Activated CD4-positive, alpha-beta memory T cell treated with anti-CD3 and anti-CD28 coated beads for 36 hours (primary cell): ENCODE measurements at regions not wholly inside any gene's neighbourhood (a gene's known extent, or its start where the extent isn't known, plus 50 kb on each side); places are given as distances from the start of the nearest gene placed in this dataset.
"Not testable (repeated sequence)": the region's sequence is repeated elsewhere in the genome, so short reads cannot be mapped to it uniquely, and the experiment has no call there.

ENCODE experiments used
- CTCF ChIA-PET: fragments of 350-600 bp; sonication (Branson Sonifier 250); formaldehyde crosslinking; loops from one replicate; lab custom pipeline; 2021; ENCODE audit warnings: antibody characterized with exemption, inconsistent platforms; lab: Charles Lee
- POLR2A ChIA-PET: fragments of 350-600 bp; sonication (Branson Sonifier 250); formaldehyde crosslinking; loops from one replicate; lab custom pipeline; 2021; ENCODE audit warnings: antibody characterized with exemption; lab: Charles Lee
- DNase-seq: peaks from one replicate; pipeline ENCODE4 v3.0.0-alpha.2; 2020
- H3K27ac Mint-ChIP-seq: one replicate; pipeline ENCODE4 v1.8.0; 2021; ENCODE audit warnings: mixed read lengths
- H3K27me3 Mint-ChIP-seq: one replicate; pipeline ENCODE4 v1.8.0; 2021; ENCODE audit warnings: mixed read lengths
- H3K36me3 Mint-ChIP-seq: one replicate; pipeline ENCODE4 v1.8.0; 2021; ENCODE audit warnings: mixed read lengths
- H3K4me1 Mint-ChIP-seq: one replicate; pipeline ENCODE4 v1.8.0; 2021; ENCODE audit warnings: low read depth, mixed read lengths
- H3K4me3 Mint-ChIP-seq: one replicate; pipeline ENCODE4 v1.8.0; 2021; ENCODE audit warnings: mild to moderate bottlenecking, mixed read lengths
- H3K9me3 Mint-ChIP-seq: one replicate; pipeline ENCODE4 v1.8.0; 2021; ENCODE audit warnings: mixed read lengths
- intact Hi-C: fragments of 100-400 bp; cut with micrococcal nuclease; formaldehyde crosslinking; loops from one replicate; pipeline ENCODE4 v1.15.1; 2023

DNA sequence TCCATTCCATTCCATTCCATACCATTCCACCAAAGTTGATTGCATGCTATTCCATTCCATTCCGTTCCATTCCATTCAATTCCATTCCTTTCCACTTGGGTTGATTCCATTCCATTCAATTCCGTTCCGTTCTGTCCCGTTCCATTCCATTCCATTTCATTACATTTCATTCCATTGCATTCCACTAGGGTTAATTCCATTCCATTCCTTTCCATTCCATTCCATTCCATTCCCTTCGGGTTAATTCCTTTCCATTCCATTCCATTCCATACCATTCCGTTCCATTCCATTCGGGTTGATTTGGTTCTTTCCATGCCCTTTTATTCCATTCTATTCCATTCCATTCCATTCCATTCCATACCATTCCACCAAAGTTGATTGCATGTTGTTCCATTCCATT lies 131.9 kb downstream of the CWH43 start:
- intact Hi-C loops, H3K4me3 Mint-ChIP-seq, CTCF ChIA-PET, H3K27me3 Mint-ChIP-seq, POLR2A ChIA-PET, H3K4me1 Mint-ChIP-seq, H3K27ac Mint-ChIP-seq, DNase-seq: not testable (repeated sequence)
- Mint-ChIP-seq H3K36me3 (peaks cover 30% of the 10 kb centered on the region), H3K9me3 (peaks cover 67% of the 10 kb centered on the region)

DNA sequence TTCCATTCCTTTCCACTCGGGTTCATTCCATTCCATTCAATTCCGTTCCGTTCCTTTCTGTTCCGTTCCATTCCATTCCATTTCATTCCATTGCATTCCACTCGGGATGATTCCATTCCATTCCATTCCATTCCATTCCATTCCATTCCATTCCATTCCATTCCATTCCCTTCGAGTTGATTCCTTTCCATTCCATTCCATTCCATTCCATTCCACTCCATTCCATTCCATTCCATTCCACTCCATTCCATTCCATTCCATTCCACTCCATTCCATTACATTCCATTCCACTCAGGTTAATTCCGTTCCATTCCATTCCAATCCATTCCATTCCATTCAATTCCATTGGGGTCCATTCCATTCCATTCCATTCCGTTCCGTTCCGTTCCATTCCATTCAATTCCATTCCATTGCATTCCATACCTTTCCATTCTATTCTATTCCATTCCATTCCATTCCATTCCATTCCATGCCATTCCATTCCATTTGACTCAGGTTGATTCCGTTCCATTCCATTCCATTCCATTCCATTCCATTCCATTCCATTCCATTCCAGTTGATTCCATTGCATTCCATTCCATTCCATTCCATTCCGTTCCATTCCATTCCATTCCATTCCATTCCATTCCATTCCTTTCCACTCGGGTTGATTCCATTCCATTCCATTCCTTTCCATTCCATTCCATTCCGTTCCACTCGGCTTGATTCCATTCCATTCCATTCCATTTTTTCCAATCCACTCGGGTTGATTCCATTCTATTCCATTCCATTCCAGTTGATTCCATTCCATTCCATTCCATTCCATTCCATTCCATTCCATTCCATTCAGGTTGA lies 132.5 kb downstream of the CWH43 start:
- CTCF ChIA-PET, POLR2A ChIA-PET, DNase-seq, intact Hi-C loops, H3K27ac Mint-ChIP-seq, H3K4me3 Mint-ChIP-seq, H3K27me3 Mint-ChIP-seq, H3K4me1 Mint-ChIP-seq: not testable (repeated sequence)
- peaks cover 62% of the 10 kb centered on the region for H3K9me3 Mint-ChIP-seq
- peaks cover 29% of the 10 kb centered on the region for H3K36me3 Mint-ChIP-seq

- DNase-seq, H3K27me3 Mint-ChIP-seq, H3K4me3 Mint-ChIP-seq, POLR2A ChIA-PET, intact Hi-C loops, H3K4me1 Mint-ChIP-seq, CTCF ChIA-PET, H3K27ac Mint-ChIP-seq: not testable (repeated sequence)
- peaks cover 58% of the 10 kb centered on the region for H3K9me3 Mint-ChIP-seq
- H3K36me3 Mint-ChIP-seq: peaks cover 28% of the 10 kb centered on the region
Measured at GRCh38 chr4:49119345-49119744, 133.3 kb downstream of the CWH43 start.

DNA sequence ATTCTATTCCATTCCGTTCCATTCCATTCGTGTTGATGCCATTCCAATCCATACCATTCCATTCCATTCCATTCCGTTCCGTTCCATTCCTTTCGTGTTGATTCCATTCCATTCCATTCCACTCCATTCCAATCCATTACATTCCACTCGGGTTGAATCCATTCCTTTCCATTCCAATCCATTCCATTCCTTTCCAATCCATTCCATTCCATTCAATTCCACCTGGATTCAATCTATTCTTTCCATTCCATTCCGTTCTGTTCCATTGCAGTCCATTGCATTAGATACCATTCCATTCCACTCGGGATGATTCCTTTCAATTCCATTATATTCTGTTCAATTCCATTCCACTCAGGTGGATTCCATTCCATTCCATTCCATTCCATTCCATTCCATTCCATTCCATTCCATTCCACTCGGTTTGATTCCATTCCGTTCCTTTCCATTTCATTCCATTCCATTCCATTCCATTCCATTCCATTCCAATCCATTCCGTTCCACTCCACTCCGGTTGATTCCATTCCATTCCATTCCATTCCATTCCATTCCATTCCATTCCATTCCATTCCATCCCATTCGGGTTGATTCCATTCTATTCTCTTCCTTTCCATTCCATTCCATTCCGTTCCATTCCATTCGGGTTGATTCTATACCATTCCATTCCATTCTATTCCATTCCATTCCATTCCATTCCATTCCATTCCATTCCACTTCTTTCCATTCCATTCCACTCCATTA lies 134.1 kb downstream of the CWH43 start:
- H3K27me3 Mint-ChIP-seq, H3K4me3 Mint-ChIP-seq, intact Hi-C loops, H3K4me1 Mint-ChIP-seq, DNase-seq, H3K27ac Mint-ChIP-seq, POLR2A ChIA-PET, CTCF ChIA-PET: not testable (repeated sequence)
- Mint-ChIP-seq H3K9me3 (peaks cover 49% of the 10 kb centered on the region), H3K36me3 (peaks cover 25% of the 10 kb centered on the region)

DNA sequence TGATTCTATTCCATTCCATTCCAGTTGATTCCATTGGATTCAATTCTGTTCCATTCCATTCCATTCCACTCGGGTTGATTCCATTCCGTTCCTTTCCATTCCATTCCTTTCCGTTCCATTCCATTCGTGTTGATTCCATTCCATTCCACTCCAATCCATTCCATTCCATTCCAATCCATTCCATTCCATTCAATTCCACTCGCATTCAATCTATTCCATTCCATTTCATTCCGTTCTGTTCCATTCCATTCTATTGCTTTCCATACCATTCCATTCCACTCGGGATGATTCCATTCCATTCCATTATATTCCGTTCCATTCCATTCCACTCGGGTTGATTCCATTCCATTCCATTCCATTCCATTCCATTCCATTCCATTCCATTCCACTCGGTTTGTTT lies 134.7 kb downstream of the CWH43 start:
- H3K4me1 Mint-ChIP-seq, H3K4me3 Mint-ChIP-seq, H3K27me3 Mint-ChIP-seq, H3K27ac Mint-ChIP-seq, DNase-seq, POLR2A ChIA-PET, CTCF ChIA-PET, intact Hi-C loops: not testable (repeated sequence)
- Mint-ChIP-seq H3K9me3 (peaks cover 44% of the 10 kb centered on the region), H3K36me3 (peaks cover 25% of the 10 kb centered on the region)

DNA sequence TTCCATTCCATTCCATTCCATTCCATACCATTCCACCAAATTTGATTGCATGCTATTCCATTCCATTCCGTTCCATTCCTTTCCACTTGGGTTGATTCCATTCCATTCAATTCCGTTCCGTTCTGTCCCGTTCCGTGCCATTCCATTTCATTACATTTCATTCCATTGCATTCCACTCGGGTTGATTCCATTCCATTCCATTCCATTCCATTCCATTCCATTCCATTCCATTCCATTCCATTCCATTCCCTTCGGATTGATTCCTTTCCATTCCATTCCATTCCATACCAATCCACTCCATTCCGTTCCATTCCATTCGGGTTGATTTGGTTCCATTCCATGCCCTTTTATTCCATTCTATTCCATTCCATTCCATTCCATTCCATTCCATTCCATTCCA lies 140.4 kb downstream of the CWH43 start:
- H3K9me3 Mint-ChIP-seq, H3K4me1 Mint-ChIP-seq, H3K27me3 Mint-ChIP-seq, H3K36me3 Mint-ChIP-seq, intact Hi-C loops, CTCF ChIA-PET, POLR2A ChIA-PET, H3K4me3 Mint-ChIP-seq, H3K27ac Mint-ChIP-seq, DNase-seq: not testable (repeated sequence)

DNA sequence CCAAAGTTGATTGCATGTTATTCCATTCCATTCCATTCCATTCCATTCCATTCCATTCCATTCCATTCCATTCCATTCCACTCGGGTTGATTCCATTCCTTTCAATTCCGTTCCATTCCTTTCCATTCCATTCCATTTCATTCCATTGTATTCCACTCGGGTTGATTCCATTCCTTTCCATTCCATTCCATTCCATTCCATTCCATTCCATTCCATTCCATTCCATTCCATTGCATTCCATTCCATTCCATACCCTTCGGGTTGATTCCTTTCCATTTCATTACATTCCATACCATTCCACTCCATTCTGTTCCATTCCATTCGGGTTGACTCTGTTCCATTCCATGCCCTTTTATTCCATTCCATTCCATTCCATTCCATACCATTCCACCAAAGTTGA lies 140.8 kb downstream of the CWH43 start:
- H3K27ac Mint-ChIP-seq, H3K27me3 Mint-ChIP-seq, POLR2A ChIA-PET, intact Hi-C loops, H3K9me3 Mint-ChIP-seq, CTCF ChIA-PET, DNase-seq, H3K4me1 Mint-ChIP-seq, H3K36me3 Mint-ChIP-seq, H3K4me3 Mint-ChIP-seq: not testable (repeated sequence)

DNA sequence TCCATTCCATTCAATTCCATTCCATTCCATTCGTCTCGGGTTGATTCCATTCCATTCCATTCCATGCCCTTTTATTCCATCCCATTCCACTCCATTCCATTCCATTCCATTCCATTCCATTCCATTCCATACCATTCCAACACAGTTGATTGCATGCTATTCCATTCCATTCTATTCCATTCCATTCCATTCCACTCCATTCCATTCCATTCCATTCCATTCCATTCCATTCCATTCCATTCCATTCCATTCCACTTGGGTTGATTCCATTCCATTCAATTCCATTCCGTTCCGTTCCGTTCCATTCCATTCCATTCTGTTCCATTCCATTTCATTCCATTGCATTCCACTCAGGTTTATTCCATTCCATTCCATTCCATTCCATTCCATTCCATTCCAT lies 143.3 kb downstream of the CWH43 start:
- H3K36me3 Mint-ChIP-seq, CTCF ChIA-PET, DNase-seq, POLR2A ChIA-PET, H3K4me3 Mint-ChIP-seq, H3K27ac Mint-ChIP-seq, H3K27me3 Mint-ChIP-seq, intact Hi-C loops, H3K4me1 Mint-ChIP-seq: not testable (repeated sequence)
- peaks cover 11% of the 10 kb centered on the region for H3K9me3 Mint-ChIP-seq

DNA sequence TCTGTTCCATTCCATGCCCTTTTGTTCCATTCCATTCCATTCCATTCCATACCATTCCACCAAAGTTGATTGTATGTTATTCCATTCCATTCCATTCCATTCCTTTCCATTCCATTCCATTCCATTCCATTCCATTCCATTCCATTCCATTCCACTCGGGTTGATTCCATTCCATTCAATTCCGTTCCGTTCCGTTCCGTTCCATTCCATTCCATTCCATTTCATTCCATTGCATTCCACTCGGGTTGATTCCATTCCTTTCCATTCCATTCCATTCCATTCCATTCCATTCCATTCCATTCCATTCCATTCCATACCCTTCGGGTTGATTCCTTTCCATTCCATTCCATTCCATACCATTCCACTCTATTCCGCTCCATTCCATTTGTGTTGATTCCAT lies 143.8 kb downstream of the CWH43 start:
- intact Hi-C loops: not testable (repeated sequence)

GRCh38 chr4:49130724-49131123 lies 144.6 kb downstream of the CWH43 start:
- DNase-seq, CTCF ChIA-PET, H3K36me3 Mint-ChIP-seq, H3K4me3 Mint-ChIP-seq, intact Hi-C loops, H3K27ac Mint-ChIP-seq, H3K27me3 Mint-ChIP-seq, H3K4me1 Mint-ChIP-seq, POLR2A ChIA-PET: not testable (repeated sequence)
- H3K9me3 Mint-ChIP-seq: peaks cover 11% of the 10 kb centered on the region

More for the DNA sequence above, 143.8 kb downstream of the CWH43 start:
- POLR2A ChIA-PET, H3K36me3 Mint-ChIP-seq, CTCF ChIA-PET, H3K27me3 Mint-ChIP-seq, DNase-seq, H3K4me1 Mint-ChIP-seq, H3K4me3 Mint-ChIP-seq, H3K27ac Mint-ChIP-seq: not testable (repeated sequence)
- H3K9me3 Mint-ChIP-seq: peaks cover 11% of the 10 kb centered on the region

GRCh38 chr4:49137043-49137442 lies 151.0 kb downstream of the CWH43 start:
- Mint-ChIP-seq H3K9me3 (peaks cover 19% of the 10 kb centered on the region), H3K36me3 (peaks cover 14% of the 10 kb centered on the region)
- H3K4me1 Mint-ChIP-seq, POLR2A ChIA-PET, DNase-seq, H3K4me3 Mint-ChIP-seq, CTCF ChIA-PET, H3K27me3 Mint-ChIP-seq, H3K27ac Mint-ChIP-seq, intact Hi-C loops: not testable (repeated sequence)

GRCh38 chr4:49137961-49138360 lies 151.9 kb downstream of the CWH43 start:
- H3K27ac Mint-ChIP-seq, POLR2A ChIA-PET, H3K4me3 Mint-ChIP-seq, H3K27me3 Mint-ChIP-seq, CTCF ChIA-PET, H3K4me1 Mint-ChIP-seq, DNase-seq, intact Hi-C loops: not testable (repeated sequence)
- Mint-ChIP-seq H3K9me3 (peaks cover 22% of the 10 kb centered on the region), H3K36me3 (peaks cover 15% of the 10 kb centered on the region)
